ENCODE measurements at regions not wholly inside any gene's neighbourhood (a gene's known extent, or its start where the extent isn't known, plus 50 kb on each side); places are given as distances from the start of the nearest gene placed in this dataset.
"Not testable (repeated sequence)": the region's sequence is repeated elsewhere in the genome, so short reads cannot be mapped to it uniquely, and the experiment has no call there.

DNA sequence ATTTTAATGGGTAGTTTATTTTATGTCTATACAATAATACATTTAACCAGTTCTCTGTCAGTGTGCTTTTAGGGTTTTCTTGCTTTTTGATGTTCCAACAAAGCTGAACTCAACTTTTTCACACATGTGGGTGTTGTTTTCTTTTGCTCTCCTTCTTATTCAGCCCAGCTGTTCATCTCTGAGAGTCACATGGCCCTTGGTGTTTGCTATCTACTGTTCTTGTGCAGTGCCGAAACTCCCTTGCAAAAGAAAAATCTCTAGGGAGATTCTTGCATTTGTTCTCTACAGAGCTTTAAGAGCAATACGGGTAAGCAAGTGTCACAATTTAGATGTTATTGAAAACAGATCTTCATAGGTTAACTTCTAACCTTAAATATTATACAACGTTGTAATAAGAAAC, 281.1 kb upstream of the CXADR start:
- peak; percentile 4 for DNase-seq

DNA sequence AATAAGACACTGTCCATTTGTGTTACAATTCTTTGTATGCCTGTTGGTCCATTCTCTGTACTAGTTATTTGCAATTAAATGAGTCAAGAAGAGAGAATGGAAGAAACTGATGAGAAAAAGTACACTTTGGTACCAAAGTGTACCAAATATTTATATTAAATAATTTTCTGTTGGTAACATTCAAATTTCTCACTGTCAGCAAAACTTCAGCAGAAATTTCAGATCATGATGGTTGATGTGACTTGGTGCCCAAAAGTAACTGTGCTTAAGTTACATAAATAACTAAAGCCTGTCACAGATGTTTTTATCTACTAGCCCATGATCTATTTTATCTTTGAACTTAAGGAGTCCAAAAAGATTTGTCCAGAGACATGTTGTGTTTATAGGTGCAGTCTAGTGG, 274.4 kb upstream of the CXADR start:
- no peak for DNase-seq

DNA sequence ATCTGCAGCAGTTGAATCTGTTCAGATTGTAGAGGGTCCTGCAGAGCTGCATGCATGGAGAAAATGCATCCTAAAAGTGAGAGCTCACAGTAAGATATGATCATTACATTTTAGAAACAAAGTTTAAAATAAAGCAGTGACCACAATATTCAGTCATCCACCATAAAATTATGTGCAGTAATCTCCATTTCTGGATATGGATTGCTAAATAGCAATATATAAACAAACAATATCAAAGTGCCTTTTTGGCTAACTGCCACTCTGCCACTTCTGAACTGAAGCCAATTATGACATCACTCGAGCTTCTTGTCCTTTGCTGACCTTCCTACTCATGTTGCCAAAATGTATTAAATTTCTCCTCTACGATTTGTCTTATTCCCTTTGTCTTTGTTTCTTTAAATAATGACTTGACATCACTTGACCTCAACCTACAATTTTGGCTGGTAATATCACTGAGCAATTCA, 262.0 kb upstream of the CXADR start:
- peak; percentile 50 for DNase-seq

DNA sequence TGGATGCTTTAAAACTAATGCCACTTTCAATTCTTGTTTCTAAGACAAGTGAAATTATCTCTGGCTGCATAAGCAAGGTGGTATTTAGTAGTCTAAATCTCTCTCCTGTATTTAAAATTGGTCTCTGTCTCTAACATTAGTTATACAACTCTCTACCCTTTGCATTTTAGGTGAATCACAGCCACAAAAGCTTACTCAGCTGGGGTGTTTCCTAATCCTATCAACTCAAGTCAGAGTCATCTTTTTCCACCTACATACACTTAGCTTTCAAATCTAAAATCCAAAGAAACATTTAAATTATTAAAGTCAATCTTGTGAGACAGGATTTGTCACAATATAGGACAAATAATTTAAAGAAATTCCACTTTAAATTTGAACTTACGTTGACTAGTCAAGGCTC, 255.1 kb upstream of the CXADR start:
- no peak for DNase-seq

DNA sequence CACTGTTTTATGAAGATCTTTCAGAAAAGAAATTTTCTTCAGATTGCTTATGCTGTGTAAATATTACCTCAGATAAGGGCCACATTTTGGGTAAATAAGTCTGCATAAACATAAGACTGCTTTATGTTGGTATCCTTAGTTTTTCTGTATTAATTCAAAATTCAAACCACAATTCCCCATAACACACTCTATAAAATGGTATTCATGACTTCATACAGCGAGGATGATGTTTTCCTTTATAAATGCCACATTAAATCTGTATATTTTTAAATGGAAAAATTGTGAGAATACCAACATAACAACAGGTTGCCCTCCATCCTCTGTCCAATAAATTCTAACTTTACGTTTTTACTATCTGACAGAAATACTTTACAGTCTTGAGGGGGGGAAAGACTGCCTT, 248.7 kb upstream of the CXADR start:
- DNase-seq, result peak; percentile 1

DNA sequence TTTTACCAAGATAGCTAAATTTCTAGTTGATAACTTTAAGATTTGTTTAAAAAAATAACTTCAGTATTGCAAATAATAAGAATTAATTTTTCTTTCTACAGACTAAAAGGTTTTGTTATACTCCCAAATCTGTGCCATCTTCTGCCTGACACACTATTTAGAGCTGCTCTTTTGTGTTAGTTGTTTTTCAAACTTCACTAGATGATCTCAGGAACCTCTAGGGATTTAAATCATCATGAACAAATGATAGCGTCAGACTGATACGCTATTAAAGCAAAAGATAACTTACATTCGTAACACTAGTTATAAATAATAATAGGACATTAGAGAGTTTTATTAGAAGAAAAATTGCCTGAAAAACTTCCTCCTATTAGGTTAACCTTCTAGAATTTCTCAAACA, 243.1 kb upstream of the CXADR start:
- DNase-seq, result peak; percentile 4

DNA sequence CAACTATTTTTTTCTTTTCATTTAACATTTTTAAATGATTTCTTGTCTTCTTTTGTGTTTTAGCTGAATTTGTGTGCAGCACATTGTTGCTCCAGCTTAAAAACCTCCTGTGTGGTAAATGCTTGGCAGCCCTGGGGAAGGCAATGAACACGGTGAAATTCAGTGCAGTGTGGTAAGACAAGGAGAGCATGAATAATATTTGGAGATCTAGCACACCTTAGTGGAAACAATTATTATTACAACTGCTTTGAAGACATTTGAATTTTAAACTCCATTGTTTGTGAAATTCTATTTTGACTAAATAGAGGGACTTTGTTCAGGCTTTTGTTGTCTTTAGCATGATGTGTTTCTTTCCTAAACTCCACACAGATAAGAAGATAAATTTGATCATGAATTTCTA, 242.6 kb upstream of the CXADR start:
- peak; percentile 82 for DNase-seq

DNA sequence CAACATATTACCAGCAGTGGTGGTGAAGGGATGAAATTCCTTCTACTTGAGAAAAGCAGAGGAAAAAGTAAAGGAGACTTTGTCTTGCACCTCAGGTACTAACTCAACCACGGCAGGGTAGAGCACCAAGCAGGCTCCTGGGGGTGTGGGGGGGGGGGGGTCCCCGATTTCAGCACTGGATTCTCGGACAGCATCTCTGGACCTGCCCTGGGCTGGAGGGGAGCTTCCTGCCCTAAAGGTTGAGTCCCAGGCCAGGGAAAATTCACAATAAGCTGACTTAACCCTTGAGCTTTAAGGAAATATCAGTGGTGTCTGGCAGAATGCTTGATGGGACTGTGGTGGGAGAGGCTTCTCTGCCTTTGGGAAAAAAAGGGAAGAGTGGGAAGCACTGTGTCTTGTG, 233.2 kb upstream of the CXADR start:
- DNase-seq, result no peak

DNA sequence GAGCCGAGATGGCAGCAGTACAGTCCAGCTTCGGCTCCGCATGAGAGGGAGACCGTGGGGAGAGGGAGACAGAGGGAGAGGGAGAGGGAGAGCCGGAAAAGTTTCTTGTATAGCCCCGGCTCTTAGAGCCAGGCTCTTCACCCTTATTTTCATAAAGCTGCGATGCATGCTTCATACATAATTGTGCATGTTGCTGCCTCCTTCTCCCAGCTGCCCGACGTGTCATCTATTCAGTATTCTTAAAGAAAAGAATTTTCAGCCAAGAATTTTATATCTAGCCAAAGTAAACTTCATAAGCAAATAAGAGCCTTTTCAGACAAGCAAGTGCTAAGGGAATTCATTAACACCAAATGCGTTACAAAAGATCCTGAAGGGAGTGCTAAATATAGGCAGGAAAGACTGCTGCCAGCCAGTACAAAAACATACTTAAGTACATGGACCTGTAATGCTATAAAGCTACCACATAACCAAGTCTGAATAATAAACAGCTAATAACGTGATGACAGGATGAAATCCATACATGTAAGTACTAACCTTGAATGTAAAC, 219.8 kb upstream of the CXADR start:
- DNase-seq, result not testable (repeated sequence)

DNA sequence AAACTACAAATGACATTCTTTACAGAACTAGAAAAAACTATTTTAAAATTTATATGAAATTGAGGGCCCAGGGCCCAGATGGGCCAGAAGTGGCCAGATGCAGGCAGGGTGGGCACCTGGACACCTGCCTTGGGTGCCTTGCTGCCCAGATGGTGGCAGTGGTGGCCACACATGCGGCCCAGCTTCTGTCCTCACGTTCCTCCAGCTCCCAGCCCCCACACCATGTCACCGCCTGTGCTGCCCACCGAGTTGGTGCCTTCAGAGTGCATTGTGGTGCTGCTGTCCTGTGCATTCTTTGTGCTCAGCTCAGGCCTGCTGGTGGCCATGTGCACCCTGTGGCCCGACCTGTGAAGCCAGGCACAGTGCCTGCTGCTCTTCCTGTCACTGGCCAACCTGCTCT, 216.8 kb upstream of the CXADR start:
- no peak for DNase-seq

DNA sequence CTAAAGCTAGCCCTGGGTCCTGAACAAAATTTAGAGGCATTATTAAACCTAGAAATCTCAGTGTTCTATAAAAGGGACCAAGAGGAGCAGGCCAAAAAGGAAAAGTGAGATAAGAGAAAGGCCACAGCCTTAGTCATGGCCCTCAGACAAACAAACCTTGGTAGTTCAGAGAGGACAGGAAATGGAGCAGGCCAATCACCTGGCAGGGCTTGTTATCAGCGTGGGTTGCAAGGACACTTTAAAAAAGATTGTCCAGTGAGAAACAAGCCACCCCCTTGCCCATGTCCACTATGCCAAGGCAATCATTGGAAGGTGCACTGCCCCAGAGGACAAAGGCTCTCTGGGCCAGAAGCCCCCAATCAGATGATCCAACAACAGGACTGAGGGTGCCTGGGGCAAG, 213.3 kb upstream of the CXADR start:
- not testable (repeated sequence) for DNase-seq

DNA sequence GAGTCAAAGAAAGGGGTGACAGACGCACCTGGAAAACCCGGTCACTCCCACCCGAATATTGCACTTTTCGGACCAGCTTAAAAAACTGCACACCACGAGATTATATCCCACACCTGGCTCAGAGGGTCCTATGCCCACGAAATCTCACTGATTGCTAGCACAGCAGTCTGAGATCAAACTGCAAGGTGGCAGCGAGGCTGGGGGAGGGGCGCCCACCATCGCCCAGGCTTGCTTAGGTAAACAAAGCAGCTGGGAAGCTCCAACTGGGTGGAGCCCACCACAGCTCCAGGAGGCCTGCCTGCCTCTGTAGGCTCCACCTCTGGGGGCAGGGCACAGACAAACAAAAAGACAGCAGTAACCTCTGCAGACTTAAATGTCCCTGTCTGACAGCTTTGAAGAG, 185.1 kb upstream of the CXADR start:
- DNase-seq, result not testable (repeated sequence)

DNA sequence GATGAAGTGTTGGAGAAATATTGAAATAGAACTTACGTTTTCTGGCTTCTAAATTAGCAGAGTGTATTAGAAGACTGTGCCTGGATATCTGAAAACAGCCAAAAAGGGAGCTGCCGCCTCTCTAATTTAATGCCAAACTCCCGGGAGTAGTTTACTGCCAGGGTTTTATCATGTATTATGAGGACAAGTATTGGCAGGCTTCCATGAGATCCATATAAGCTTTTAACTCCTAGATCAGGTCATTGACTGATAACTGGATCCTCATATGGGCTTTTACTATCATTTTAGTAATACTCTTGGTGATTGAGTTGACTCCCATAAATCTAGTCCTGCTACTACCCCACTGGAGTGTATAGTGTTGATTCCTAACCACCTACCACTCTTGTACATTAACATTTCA, 178.4 kb upstream of the CXADR start:
- DNase-seq, result no peak

DNA sequence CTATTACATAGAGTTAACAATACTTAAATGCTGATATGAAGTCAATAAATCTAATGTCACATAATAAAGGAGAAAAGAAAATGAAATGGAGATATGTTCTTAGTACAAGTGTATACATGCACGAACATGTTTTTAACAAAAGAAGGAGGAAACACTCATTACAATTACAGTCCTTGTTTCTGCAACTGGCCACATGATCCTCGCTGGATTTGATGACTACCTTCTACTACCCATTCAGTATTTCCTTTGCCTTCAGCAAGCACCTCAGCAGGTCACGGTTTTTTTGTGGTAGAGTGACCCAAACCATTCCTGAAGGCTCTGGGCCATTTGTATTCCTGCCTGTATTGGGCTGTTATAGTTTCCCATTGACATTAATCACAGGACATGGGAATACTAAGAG, 172.8 kb upstream of the CXADR start:
- DNase-seq, result no peak

DNA sequence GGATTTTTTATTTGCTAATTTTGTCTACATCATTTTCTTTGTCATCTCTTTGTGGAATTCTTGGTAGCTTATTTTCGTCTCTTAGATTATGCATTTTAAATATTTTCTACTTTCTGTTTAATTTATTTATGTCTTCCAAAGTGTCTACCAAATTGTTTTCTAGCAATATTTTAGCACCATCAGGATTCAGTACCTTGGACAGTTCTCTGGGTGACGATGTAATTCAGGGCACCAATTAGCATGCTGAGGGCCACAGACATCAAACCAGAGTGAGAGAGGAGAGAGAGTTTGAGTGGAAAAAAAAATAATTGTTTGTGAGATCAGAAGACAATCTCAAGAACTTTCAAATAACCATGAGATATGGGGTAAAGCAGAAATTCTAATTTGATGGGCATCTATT, 169.8 kb upstream of the CXADR start:
- peak; percentile 46 for DNase-seq

DNA sequence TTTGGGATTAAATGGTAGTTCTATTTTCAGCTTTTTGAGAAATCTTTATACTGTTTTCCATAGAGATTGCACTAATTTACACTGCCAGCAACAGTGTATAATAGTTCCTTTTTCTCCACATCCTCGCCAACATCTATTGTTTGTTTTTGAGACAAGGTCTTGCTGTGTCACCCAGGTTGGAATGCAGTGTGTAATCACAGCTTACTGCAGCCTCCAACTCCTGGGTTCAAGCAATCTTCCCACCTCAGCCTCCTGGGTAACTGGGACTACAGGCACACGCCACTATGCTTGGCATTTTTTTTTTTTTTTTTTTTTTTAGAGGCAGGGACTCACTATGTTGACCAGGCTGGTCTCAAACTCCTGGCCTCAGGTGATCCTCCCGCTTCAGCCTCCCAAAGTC, 164.5 kb upstream of the CXADR start:
- no peak for DNase-seq

DNA sequence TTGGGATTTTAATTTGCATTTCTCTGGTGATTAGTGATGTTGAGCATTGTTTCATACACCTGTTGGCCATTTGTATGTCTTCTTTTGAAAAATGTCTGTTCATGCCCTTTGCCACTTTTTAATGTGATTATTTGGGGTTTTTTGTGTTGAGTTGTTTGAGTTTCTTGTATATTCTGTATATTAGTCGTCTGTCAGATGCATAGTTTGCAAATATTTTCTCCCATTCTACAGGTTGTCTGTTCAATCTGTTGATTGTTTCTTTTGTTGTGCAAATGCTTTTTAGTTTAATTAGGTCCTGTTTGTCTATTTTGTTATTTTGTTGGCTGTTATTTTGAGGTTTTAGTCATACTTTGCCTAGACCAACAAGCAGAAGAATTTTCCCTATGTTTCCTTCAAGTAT, 164.0 kb upstream of the CXADR start:
- DNase-seq, result no peak

DNA sequence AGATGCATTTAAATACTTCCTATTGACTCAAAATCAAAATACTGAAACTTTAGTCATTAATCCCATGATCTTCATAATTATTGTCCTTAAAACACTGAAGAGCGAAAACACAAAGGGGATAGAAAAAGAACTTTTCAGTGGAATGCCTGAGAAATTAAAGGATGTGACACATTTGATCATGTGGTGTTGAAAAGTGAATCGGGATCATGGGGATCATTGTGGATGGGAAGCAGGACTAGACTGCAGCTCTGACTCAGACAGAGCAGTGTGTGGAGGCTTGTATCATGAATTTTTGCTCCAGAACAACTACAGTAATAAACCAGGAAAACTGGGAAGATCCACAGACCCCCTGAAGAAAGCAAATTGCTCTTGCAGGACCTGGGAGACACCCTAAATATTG, 161.1 kb upstream of the CXADR start:
- DNase-seq, result no peak

DNA sequence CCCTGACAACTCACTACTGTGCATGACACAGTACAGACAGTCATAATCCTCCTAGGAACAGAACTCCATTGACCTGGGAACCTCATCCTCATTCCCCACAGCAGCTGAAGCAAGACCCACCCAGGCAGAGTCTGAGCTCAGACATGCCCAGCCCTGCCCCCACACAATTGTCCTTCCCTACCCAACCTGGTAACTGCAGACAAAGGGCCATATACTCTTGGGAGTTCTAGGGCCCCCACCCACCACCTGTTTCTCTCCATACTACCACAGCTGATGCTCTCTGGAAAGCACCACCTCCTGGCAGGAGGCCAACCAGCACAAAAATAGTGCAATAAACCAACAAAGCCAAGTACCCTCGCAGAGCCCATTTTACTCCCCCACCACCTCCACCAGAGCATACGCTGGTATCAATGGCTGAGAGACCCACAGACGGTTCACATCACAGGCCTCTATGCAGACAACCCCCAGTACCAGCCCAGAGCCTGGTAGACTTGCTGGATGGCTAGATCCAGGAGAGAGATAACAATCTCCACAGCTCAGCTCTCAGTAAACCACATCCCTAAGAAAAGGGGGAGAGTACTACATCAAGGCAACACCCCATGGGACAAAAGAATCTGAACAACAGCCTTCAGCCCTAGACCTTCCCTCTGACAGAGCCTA, 159.7 kb upstream of the CXADR start:
- DNase-seq, result no peak

DNA sequence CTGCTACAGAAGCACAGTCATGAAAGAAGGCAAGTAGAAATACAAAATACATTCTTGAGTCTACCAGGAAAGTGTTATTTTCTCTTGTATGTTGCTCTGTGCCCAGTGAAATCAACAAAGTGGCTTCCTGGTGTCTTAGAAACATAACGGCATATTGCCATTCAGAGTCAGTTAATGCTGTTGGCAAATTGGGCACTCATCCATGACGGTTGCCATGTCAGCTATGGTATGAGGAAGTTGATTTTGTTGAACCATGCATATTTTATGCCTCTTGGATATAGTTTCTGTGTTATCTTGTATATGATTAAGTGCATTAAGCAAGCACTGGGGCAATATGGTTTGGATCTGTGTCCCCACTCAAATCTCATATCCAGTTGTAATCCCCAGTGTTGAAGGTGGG, 153.1 kb upstream of the CXADR start:
- DNase-seq, result no peak

DNA sequence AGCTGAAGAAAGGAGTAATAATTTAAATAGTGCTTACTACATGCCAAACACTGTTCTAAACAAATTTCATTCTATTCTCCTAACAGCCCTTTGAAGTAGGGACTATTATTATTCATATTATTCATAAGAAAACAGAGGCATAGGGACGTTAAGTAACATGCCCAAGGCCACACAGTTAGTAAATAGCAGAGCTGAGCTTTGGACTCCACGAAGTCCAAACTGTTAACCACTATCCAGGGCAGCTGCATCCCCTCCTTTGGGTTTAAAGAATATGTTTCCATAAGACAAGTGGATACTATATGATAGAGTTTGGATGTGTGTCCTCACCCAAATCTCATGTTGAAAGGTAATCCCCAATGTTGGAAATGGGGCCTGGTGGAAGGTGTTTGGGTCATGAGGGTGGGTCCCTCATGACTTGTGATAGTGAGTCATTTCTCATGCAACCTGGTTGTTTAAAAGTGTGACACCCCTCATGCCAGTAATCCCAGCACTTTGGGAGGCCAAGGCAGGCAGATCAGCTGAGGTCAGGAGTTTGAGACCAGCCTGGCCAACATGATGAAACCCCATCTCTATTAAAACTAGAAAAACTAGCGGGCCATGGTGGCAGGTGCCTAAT, 144.0 kb upstream of the CXADR start:
- DNase-seq, result no peak

DNA sequence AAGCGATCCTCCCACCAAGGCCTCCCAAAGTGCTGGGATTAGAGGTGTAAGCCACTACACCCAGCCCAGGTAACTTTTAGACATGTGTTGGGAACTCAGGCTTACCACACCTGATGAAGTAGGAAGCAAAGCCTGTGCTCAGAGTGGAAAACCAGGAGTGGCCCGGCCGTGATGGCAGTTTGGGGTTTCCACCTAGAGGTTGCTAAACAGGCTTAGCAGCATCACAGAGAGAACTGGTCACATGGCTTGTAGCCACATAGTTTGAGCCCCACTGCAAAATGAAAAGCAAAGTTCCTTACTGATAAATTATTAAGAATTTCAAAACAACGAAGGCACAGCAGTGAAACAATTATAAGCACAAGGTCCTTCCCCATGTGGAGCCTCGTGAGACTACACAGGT, 142.6 kb upstream of the CXADR start:
- no peak for DNase-seq

DNA sequence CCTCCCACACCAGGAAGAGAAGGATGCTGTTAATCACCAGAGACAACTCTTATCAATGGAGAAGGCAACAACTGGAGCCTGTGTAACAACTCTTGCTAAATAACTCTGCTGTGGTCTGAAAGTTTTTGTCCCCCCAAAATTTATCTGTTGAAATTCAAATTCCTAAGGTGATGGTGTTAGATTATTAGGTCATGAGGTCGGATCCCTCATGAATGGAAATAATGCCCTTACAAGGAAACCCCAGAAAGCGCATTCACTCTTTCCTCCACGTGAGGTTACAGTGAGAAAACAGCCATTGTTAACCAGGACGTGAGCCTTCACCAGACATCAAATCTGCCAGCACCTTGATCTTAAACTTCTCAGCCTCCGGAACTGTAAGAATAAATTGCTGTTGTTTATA, 141.9 kb upstream of the CXADR start:
- DNase-seq, result no peak

DNA sequence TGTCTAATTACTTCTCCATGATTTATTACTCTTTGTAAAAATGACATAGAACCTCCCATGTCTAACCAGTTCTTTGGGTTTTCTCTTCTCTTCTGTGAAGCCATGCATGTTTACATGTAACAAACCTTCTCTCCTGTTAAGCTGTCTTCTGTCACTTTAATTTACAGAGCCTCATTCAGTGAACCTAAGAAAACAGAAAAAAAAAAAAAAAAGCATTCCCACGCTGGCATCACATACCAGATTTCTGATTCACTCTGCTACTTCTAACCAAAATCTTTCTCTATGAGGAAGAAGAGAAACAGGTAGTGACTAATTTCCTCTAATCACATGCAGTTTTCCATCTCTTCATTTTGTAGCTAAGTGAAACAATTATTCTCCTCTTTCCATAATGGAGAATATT, 141.4 kb upstream of the CXADR start:
- DNase-seq, result peak; percentile 78

DNA sequence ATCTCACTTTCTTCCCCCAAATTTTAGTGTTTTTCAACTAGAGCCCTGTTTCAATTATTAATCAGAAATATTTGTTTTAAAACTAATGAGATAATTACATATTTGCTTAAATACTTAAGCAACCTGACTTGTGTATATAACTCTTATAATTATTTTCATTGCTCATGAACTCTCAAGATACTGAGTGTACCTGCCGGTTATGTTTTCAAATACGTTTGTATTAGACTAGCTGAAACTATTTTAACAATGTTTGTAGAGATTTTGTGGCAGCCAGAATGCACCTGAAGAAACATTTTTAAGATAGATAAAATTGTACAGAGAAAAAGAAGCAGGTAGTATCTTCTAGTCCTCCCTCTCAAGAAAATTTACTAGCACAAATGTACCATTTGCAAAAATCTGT, 140.6 kb upstream of the CXADR start:
- no peak for DNase-seq

Data from eye (tissue), 1 donor.